Astrocyte (in vitro differentiated cells and primary cell): ENCODE measurements at regions not wholly inside any gene's neighbourhood (a gene's known extent, or its start where the extent isn't known, plus 50 kb on each side); places are given as distances from the start of the nearest gene placed in this dataset.
"Not testable (repeated sequence)": the region's sequence is repeated elsewhere in the genome, so short reads cannot be mapped to it uniquely, and the experiment has no call there.

Experiments
- CTCF ChIP-seq: IDR thresholded peaks from 2 replicates; pipeline ENCODE4 v1.5.1; 2011; ENCODE audit warnings: low read depth, mild to moderate bottlenecking, inconsistent platforms, low read length, moderate library complexity; ENCODE audit not compliant: insufficient read depth
- EZH2 ChIP-seq: IDR thresholded peaks from 2 replicates; pipeline ENCODE4 v1.6.1; 2012; ENCODE audit warnings: mild to moderate bottlenecking, low read length, inconsistent platforms; ENCODE audit not compliant: insufficient read depth

- TF ChIP-seq CTCF, EZH2: not testable (repeated sequence)
These were observed 231.1 kb downstream of the LIPI start for GRCh38 chr21:13979608-13980007.
